ENCODE measurements at regions not wholly inside any gene's neighbourhood (a gene's known extent, or its start where the extent isn't known, plus 50 kb on each side); places are given as distances from the start of the nearest gene placed in this dataset.
"Not testable (repeated sequence)": the region's sequence is repeated elsewhere in the genome, so short reads cannot be mapped to it uniquely, and the experiment has no call there.

DNA sequence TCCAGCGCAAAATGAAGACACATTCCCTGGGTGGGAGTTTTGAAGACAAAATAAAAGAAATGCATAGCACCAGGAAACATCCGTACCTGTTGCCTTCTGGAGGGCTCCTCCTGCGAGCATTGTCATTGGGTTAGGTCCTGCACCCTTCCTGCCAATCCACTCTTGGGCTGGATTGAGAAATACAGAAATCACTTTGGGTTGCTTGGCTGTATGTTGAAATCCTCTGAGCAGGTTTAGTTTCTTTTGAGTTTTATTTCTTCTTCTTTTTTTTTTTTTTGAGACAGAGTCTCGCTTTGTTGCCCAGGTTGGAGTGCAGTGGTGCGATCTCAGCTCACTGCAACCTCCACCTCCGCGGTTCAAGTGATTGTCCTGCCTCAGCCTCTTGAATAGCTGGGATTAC lies 67.6 kb downstream of the ARF6 start (continued):
- TF ChIP-seq, protein P1, sequence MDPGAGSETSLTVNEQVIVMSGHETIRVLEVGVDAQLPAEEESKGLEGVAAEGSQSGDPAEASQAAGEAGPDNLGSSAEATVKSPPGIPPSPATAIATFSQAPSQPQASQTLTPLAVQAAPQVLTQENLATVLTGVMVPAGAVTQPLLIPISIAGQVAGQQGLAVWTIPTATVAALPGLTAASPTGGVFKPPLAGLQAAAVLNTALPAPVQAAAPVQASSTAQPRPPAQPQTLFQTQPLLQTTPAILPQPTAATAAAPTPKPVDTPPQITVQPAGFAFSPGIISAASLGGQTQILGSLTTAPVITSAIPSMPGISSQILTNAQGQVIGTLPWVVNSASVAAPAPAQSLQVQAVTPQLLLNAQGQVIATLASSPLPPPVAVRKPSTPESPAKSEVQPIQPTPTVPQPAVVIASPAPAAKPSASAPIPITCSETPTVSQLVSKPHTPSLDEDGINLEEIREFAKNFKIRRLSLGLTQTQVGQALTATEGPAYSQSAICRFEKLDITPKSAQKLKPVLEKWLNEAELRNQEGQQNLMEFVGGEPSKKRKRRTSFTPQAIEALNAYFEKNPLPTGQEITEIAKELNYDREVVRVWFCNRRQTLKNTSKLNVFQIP (CRISPR knock-in tag; IDR thresholded peaks at IDR 0.05; ENCODE audit: borderline replicate concordance, low read depth), result no peak
- no peak for TF ChIP-seq ESRRG (CRISPR knock-in tag; IDR thresholded peaks at IDR 0.05)
- TF ChIP-seq ZNF8 (CRISPR knock-in tag; IDR thresholded peaks at IDR 0.05), result no peak
- TF ChIP-seq GLIS3 (CRISPR knock-in tag; IDR thresholded peaks at IDR 0.05), result no peak
- TF ChIP-seq TOX (CRISPR knock-in tag; IDR thresholded peaks at IDR 0.05; ENCODE audit: borderline replicate concordance), result no peak
- no peak for TF ChIP-seq ARNTL (CRISPR knock-in tag; IDR thresholded peaks at IDR 0.05; ENCODE audit: borderline replicate concordance, low read depth)
- TF ChIP-seq OSR1 (CRISPR knock-in tag; IDR thresholded peaks at IDR 0.05), result no peak
- TF ChIP-seq TCF4 (CRISPR knock-in tag; IDR thresholded peaks at IDR 0.05; ENCODE audit: borderline replicate concordance), result no peak
- TF ChIP-seq SNAI2 (CRISPR knock-in tag; IDR thresholded peaks at IDR 0.05), result no peak

DNA sequence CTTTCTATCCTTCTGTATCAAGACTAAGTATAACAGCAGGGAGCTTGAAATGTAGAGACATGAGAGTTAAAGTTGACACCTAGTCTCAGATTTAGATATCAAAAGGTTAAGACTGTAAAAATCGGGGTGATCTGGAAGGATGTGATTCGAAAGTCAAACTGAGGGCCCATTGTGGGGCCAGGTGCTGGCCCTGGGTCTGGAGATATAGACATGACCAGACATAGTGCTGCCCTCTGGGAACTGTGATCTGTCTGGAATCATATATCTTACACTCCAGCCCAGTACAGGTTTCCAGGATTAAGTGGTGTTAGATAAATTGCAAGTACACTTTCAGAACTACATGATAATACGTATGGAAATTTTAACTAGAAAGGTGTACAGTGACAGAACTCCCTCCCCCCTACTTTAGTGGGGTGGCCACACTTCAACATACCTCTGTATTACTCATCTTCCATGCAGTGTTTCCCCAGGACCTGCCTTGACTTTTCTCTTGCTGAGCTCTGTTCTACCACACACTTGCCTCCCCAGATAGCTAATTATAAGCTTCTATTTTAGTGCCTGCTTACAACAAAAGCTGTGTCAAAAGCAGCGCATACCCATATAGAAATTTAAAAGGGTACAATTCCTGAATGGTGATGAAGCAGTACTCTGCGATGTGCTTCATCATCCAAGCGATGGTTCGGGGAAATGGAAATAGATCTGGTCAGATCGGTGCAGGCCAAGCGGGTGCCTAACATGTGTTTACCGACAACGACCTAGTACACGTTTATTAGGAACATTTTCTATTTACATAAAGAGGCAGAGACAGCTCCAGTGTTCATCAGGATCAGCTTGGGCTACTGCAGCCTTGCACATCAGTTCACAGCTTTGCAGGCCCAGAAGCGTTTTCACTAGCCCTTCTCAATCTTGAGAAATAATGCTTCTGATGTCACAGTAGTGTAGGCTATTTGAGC lies 68.7 kb downstream of the ARF6 start:
- peak; percentile 78 for ATAC-seq

DNA sequence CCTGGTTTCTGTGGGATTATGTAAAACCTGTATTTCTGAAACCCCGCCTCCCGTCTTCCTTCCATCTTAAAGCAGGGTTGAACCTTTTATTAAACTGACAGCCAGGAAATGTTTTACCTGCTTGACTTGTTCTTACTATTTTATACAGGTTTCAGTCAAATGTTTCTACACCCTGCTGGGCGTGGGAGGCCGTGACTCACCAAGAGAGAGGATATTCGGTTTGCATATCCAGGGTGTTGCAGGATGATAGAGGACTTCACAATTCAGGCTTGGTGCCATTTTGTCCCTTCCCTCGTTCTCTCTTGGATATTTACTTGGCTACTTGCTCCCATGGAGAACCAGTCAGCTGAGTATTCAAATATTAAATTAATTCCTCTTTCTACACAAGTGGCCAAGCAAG lies 69.7 kb downstream of the ARF6 start:
- TF ChIP-seq ZC3H10 (CRISPR knock-in tag; IDR thresholded peaks at IDR 0.05), result no peak
- TF ChIP-seq, protein P2, sequence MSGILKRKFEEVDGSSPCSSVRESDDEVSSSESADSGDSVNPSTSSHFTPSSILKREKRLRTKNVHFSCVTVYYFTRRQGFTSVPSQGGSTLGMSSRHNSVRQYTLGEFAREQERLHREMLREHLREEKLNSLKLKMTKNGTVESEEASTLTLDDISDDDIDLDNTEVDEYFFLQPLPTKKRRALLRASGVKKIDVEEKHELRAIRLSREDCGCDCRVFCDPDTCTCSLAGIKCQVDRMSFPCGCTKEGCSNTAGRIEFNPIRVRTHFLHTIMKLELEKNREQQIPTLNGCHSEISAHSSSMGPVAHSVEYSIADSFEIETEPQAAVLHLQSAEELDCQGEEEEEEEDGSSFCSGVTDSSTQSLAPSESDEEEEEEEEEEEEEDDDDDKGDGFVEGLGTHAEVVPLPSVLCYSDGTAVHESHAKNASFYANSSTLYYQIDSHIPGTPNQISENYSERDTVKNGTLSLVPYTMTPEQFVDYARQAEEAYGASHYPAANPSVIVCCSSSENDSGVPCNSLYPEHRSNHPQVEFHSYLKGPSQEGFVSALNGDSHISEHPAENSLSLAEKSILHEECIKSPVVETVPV (CRISPR knock-in tag; IDR thresholded peaks at IDR 0.05), result no peak
- no peak for TF ChIP-seq RARB (CRISPR knock-in tag; IDR thresholded peaks at IDR 0.05)
- no peak for TF ChIP-seq CSDC2 (CRISPR knock-in tag; IDR thresholded peaks at IDR 0.05)
- no peak for ATAC-seq

More for the DNA sequence above, 68.7 kb downstream of the ARF6 start:
- TF ChIP-seq GLIS3 (CRISPR knock-in tag; IDR thresholded peaks at IDR 0.05) (no peak), ZNF8 (CRISPR knock-in tag; IDR thresholded peaks at IDR 0.05) (no peak), ESRRG (CRISPR knock-in tag; IDR thresholded peaks at IDR 0.05) (no peak), CSDC2 (CRISPR knock-in tag; IDR thresholded peaks at IDR 0.05) (no peak), ZFP3 (CRISPR knock-in tag; IDR thresholded peaks at IDR 0.05) (no peak), ARNTL (CRISPR knock-in tag; IDR thresholded peaks at IDR 0.05; ENCODE audit: borderline replicate concordance, low read depth) (no peak), ZNF70 (CRISPR knock-in tag; IDR thresholded peaks at IDR 0.05) (no peak), RARB (CRISPR knock-in tag; IDR thresholded peaks at IDR 0.05) (no peak), OSR1 (CRISPR knock-in tag; IDR thresholded peaks at IDR 0.05) (no peak), ZFP30 (CRISPR knock-in tag; IDR thresholded peaks at IDR 0.05) (no peak), ISL1 (CRISPR knock-in tag; IDR thresholded peaks at IDR 0.05) (no peak)
- TF ChIP-seq, protein P3, sequence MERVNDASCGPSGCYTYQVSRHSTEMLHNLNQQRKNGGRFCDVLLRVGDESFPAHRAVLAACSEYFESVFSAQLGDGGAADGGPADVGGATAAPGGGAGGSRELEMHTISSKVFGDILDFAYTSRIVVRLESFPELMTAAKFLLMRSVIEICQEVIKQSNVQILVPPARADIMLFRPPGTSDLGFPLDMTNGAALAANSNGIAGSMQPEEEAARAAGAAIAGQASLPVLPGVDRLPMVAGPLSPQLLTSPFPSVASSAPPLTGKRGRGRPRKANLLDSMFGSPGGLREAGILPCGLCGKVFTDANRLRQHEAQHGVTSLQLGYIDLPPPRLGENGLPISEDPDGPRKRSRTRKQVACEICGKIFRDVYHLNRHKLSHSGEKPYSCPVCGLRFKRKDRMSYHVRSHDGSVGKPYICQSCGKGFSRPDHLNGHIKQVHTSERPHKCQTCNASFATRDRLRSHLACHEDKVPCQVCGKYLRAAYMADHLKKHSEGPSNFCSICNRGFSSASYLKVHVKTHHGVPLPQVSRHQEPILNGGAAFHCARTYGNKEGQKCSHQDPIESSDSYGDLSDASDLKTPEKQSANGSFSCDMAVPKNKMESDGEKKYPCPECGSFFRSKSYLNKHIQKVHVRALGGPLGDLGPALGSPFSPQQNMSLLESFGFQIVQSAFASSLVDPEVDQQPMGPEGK (CRISPR knock-in tag; IDR thresholded peaks at IDR 0.05; ENCODE audit: borderline replicate concordance), result no peak
- TF ChIP-seq, protein P1 (CRISPR knock-in tag; IDR thresholded peaks at IDR 0.05; ENCODE audit: borderline replicate concordance, low read depth), result no peak

DNA sequence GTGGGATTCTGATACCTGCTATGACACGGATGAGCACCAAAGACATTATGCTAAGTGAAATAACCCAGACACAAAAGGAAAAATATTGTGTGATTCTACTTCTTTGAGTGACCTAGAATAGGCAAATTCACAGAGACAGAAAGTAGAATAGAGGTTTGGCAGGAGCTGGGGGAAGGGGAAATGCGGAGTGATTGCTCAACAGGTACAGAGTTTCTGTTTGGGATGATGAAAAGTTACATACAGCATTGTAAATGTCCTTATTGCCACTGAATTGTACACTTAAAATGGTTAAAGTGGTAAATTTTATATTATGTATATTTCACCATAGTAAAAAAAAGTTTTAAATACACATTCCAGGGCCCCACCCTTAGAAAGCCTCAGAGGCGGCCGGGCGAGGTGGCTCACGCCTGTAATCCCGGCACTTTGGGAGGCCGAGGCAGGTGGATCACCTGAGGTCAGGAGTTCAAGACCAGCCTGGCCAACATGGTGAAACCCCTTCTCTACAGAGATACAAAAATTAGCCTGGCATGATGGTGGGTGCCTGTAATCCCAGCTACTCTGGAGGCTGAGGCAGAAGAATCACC lies 72.3 kb downstream of the ARF6 start:
- ATAC-seq, result not testable (repeated sequence)
